Smooth muscle cell (in vitro differentiated cells): ENCODE measurements at regions not wholly inside any gene's neighbourhood (a gene's known extent, or its start where the extent isn't known, plus 50 kb on each side); places are given as distances from the start of the nearest gene placed in this dataset.

ENCODE experiments used
- DNase-seq: peaks from one replicate; lab custom pipeline; 2025; ENCODE audit not compliant: unreplicated experiment; lab: John Stamatoyannopoulos, UW
- H2AFZ ChIP-seq: fragments of 200-600 bp; sonication (generic); 2 replicates; pipeline ENCODE4 v1.6.0; 2016; ENCODE audit warnings: antibody characterized with exemption, low read depth, mild to moderate bottlenecking
- H3F3A ChIP-seq: fragments of 200-600 bp; sonication (generic); 2 replicates; pipeline ENCODE4 v1.6.0; 2017; ENCODE audit warnings: antibody characterized with exemption, low read depth
- H3K27ac ChIP-seq: fragments of 200-600 bp; sonication (generic); 2 replicates; pipeline ENCODE4 v1.5.1; 2016; ENCODE audit warnings: low read depth, mild to moderate bottlenecking
- H3K27me3 ChIP-seq: fragments of 200-600 bp; sonication (generic); 2 replicates; pipeline ENCODE4 v1.6.1; 2016; ENCODE audit warnings: low read depth, mild to moderate bottlenecking
- H3K36me3 ChIP-seq: fragments of 200-600 bp; sonication (generic); 2 replicates; pipeline ENCODE4 v1.5.1; 2016; ENCODE audit warnings: low read depth
- H3K4me1 ChIP-seq: fragments of 200-600 bp; sonication (generic); 2 replicates; pipeline ENCODE4 v1.5.1; 2016; ENCODE audit warnings: low read depth
- H3K4me2 ChIP-seq: fragments of 200-600 bp; sonication (generic); 2 replicates; pipeline ENCODE4 v1.6.0; 2016; ENCODE audit warnings: mild to moderate bottlenecking
- H3K4me3 ChIP-seq: fragments of 200-600 bp; sonication (generic); 2 replicates; pipeline ENCODE4 v1.5.1; 2016; ENCODE audit warnings: mild to moderate bottlenecking
- H3K79me2 ChIP-seq: fragments of 200-600 bp; sonication (generic); 2 replicates; pipeline ENCODE4 v1.6.0; 2016; ENCODE audit warnings: low read depth, mild to moderate bottlenecking
- H3K9ac ChIP-seq: fragments of 200-600 bp; sonication (generic); 2 replicates; pipeline ENCODE4 v1.6.0; 2016; ENCODE audit warnings: low read depth
- H3K9me3 ChIP-seq: fragments of 200-600 bp; sonication (generic); replicated peaks from 2 replicates; pipeline ENCODE4 v1.5.1; 2016; ENCODE audit warnings: low read depth
- H4K20me1 ChIP-seq: fragments of 200-600 bp; sonication (generic); 2 replicates; pipeline ENCODE4 v1.6.0; 2016; ENCODE audit warnings: low read depth
- WGBS: methylation state at CpG from one replicate; pipeline ENCODE4 v1.1.7; 2016; ENCODE audit warnings: low lambda C conversion rate; 5-methylcytosine and 5-hydroxymethylcytosine counted together
- TF ChIP-seq, protein P1 (sequence below): fragments of 200-600 bp; sonication (generic); IDR thresholded peaks from 2 replicates; pipeline ENCODE4 v1.5.1; 2017; ENCODE audit warnings: borderline replicate concordance, mild to moderate bottlenecking, antibody characterized with exemption; ENCODE audit not compliant: insufficient read depth, poor library complexity, severe bottlenecking

- Histone ChIP-seq H3K4me1 (no peaks in the 10 kb centered on the region), H3K27ac (no peak overlapping the region), H3K9me3 (no peaks in the 10 kb centered on the region), H3K36me3 (no peaks in the 10 kb centered on the region), H4K20me1 (no peaks in the 10 kb centered on the region), H3K79me2 (no peaks in the 10 kb centered on the region), H3F3A (no peaks in the 10 kb centered on the region), H3K9ac (no peak overlapping the region), H3K27me3 (peaks cover 6% of the 10 kb centered on the region), H2AFZ (no peak overlapping the region), H3K4me2 (no peak overlapping the region), H3K4me3 (no peak overlapping the region)
- TF ChIP-seq, protein P1, sequence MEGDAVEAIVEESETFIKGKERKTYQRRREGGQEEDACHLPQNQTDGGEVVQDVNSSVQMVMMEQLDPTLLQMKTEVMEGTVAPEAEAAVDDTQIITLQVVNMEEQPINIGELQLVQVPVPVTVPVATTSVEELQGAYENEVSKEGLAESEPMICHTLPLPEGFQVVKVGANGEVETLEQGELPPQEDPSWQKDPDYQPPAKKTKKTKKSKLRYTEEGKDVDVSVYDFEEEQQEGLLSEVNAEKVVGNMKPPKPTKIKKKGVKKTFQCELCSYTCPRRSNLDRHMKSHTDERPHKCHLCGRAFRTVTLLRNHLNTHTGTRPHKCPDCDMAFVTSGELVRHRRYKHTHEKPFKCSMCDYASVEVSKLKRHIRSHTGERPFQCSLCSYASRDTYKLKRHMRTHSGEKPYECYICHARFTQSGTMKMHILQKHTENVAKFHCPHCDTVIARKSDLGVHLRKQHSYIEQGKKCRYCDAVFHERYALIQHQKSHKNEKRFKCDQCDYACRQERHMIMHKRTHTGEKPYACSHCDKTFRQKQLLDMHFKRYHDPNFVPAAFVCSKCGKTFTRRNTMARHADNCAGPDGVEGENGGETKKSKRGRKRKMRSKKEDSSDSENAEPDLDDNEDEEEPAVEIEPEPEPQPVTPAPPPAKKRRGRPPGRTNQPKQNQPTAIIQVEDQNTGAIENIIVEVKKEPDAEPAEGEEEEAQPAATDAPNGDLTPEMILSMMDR, result no peak
- 95% methylated on average over 5 of the region's 5 CpGs for WGBS
- no peak for DNase-seq
These were observed 299.8 kb downstream of the TSHZ3 start for GRCh38 chr19:31049431-31049830.

GRCh38 chr19:31046024-31046423, 303.2 kb downstream of the TSHZ3 start:
- no peaks in the 10 kb centered on the region for H3K4me1 ChIP-seq
- H3K4me3 ChIP-seq, result no peak overlapping the region
- DNase-seq, result no peak
- no peaks in the 10 kb centered on the region for H3K9me3 ChIP-seq
- H3K9ac ChIP-seq, result no peak overlapping the region
- H3K36me3 ChIP-seq, result no peaks in the 10 kb centered on the region
- H2AFZ ChIP-seq, result no peak overlapping the region
- H3K27ac ChIP-seq, result no peak overlapping the region
- TF ChIP-seq, protein P1, result no peak
- no peaks in the 10 kb centered on the region for H3F3A ChIP-seq
- H3K4me2 ChIP-seq, result no peak overlapping the region
- WGBS, result 91% methylated on average over 2 of the region's 2 CpGs
- H4K20me1 ChIP-seq, result no peaks in the 10 kb centered on the region
- peaks cover 15% of the 10 kb centered on the region for H3K27me3 ChIP-seq
- no peaks in the 10 kb centered on the region for H3K79me2 ChIP-seq

GRCh38 chr19:31041461-31041860, 307.8 kb downstream of the TSHZ3 start:
- Histone ChIP-seq H3K9me3 (no peaks in the 10 kb centered on the region), H3K27me3 (peaks cover 9% of the 10 kb centered on the region), H3K9ac (no peak overlapping the region), H3F3A (no peaks in the 10 kb centered on the region), H3K4me2 (no peak overlapping the region), H3K36me3 (no peaks in the 10 kb centered on the region), H3K79me2 (no peaks in the 10 kb centered on the region), H3K27ac (no peak overlapping the region), H2AFZ (no peak overlapping the region), H3K4me1 (no peaks in the 10 kb centered on the region), H4K20me1 (no peaks in the 10 kb centered on the region), H3K4me3 (no peak overlapping the region)
- TF ChIP-seq, protein P1, result no peak
- no peak for DNase-seq
- 89% methylated on average over 2 of the region's 2 CpGs for WGBS

- TF ChIP-seq, protein P1, result no peak
- Histone ChIP-seq H3K79me2 (no peaks in the 10 kb centered on the region), H3K27ac (no peak overlapping the region), H2AFZ (no peak overlapping the region), H3K9ac (no peak overlapping the region), H3K9me3 (no peaks in the 10 kb centered on the region), H3K27me3 (peaks cover 9% of the 10 kb centered on the region), H3F3A (no peaks in the 10 kb centered on the region), H3K4me3 (no peak overlapping the region), H4K20me1 (no peaks in the 10 kb centered on the region), H3K4me1 (no peaks in the 10 kb centered on the region), H3K4me2 (no peak overlapping the region), H3K36me3 (no peaks in the 10 kb centered on the region)
- DNase-seq, result no peak
- 67% methylated on average over 4 of the region's 4 CpGs for WGBS
These were observed 310.1 kb downstream of the TSHZ3 start for GRCh38 chr19:31039151-31039550.
